Fibroblast of pulmonary artery (primary cell): ENCODE measurements at regions not wholly inside any gene's neighbourhood (a gene's known extent, or its start where the extent isn't known, plus 50 kb on each side); places are given as distances from the start of the nearest gene placed in this dataset.

Experiments used
- DNase-seq: peaks from one replicate; pipeline ENCODE4 v3.0.0-alpha.2; 2010; ENCODE audit warnings: low read depth
- H3K4me3 ChIP-seq: replicated peaks from 2 replicates; pipeline ENCODE4 v1.5.1; 2011; ENCODE audit warnings: low read depth, mild to moderate bottlenecking, control low read depth, low read length, moderate library complexity
- TF ChIP-seq, protein P1 (sequence below): IDR thresholded peaks from 2 replicates; pipeline ENCODE4 v1.5.1; 2011; ENCODE audit warnings: mild to moderate bottlenecking, control low read depth, low read length, inconsistent platforms; ENCODE audit errors: missing control alignments

DNA sequence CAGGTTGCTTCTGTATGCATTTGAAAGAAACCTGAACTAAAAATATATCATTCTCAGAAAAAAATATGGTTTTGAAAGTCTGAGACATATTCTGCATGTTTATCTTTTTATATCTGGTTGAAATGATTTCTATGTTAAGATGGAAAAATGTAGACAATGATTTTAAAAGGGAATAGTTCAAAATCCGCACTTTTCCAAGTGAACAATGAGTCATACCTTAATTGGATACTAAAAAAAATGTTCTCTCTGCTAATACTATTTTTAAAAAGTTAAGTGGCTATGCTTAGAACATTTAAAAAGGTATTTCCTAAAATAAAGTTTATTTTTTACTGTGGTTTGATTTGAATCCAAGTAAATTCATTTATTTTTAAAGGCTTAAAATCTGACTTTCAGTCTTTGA, 801.4 kb downstream of the SLITRK6 start:
- no peak overlapping the region for H3K4me3 ChIP-seq
- TF ChIP-seq, protein P1, sequence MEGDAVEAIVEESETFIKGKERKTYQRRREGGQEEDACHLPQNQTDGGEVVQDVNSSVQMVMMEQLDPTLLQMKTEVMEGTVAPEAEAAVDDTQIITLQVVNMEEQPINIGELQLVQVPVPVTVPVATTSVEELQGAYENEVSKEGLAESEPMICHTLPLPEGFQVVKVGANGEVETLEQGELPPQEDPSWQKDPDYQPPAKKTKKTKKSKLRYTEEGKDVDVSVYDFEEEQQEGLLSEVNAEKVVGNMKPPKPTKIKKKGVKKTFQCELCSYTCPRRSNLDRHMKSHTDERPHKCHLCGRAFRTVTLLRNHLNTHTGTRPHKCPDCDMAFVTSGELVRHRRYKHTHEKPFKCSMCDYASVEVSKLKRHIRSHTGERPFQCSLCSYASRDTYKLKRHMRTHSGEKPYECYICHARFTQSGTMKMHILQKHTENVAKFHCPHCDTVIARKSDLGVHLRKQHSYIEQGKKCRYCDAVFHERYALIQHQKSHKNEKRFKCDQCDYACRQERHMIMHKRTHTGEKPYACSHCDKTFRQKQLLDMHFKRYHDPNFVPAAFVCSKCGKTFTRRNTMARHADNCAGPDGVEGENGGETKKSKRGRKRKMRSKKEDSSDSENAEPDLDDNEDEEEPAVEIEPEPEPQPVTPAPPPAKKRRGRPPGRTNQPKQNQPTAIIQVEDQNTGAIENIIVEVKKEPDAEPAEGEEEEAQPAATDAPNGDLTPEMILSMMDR: no peak
- no peak for DNase-seq

DNA sequence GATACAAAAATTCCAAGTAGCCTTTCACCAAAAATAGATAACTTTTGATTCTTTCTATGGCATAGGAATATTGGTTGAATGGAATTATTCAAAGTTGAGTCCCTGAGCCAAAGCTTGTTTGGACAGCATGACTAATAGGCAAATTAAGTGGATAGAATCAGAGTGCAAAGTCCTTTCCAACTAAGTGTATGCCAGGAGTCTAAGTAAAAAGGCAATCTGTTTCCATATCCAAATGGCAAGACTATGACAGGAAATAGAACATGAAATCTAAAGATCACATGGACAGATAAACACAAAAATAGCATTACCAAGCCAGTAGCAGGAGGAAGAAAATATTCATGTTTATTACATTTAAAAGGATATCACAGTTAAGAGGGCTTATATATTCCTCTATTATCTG, 804.6 kb downstream of the SLITRK6 start:
- no peak for DNase-seq
- no peak overlapping the region for H3K4me3 ChIP-seq
- TF ChIP-seq, protein P1: no peak

DNA sequence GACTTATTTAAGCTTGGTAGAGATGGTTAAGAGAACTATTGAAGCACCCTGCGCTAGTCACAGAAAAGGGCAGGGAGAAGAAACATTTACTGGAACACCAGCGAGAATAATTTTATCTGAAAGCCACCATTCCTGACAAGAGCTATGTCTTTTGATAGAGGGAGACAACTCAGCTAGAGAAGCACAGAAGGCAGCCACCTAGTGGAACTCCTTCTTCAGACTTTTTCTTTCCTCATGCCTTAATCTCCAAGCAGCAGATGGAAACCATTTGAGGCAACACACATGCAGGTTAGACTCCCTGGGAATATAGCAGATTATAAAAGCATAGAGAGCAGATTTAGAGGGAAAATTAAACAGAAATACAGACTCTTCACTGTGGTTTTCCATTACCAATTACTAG, 813.4 kb downstream of the SLITRK6 start:
- no peak overlapping the region for H3K4me3 ChIP-seq
- no peak for DNase-seq
- TF ChIP-seq, protein P1: no peak

DNA sequence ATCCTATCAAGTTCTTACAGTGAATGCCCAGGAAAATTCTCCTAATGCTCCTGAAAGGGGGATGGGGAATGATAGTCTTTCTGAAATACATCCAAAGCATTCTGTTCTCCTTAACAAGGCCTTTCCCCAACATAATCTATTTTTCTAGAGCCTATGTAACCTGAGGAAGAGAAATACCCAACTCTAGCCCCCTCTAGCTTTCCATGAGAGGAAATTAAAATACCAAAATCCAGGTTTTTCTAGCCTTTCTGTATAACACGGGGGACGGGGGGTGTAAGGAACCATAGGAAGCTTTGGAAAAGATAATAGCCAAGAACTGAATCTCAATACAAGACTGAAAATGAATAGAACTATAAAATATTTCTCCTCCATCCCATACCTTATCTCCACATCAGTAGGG, 815.9 kb downstream of the SLITRK6 start:
- TF ChIP-seq, protein P1: no peak
- H3K4me3 ChIP-seq: no peak overlapping the region
- no peak for DNase-seq

DNA sequence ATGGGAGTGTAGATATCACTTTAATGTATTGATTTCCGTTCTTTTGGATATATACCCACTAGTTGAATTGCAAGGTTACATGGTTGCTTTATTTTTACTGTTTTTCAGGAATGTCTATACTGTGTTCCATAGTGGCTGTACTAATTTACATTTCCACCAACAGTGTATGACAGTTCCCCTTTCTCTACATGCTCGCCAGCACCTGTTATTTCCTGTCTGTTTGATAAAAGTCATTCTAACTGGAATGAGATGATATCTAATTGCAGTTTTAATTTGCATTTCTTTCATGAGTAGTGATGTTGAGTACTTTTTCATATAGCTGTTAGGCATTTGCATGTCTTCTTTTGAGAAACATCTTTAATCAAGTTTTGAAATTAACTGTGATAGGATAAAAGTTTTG, 818.6 kb downstream of the SLITRK6 start:
- DNase-seq: no peak
- TF ChIP-seq, protein P1: no peak
- no peak overlapping the region for H3K4me3 ChIP-seq

DNA sequence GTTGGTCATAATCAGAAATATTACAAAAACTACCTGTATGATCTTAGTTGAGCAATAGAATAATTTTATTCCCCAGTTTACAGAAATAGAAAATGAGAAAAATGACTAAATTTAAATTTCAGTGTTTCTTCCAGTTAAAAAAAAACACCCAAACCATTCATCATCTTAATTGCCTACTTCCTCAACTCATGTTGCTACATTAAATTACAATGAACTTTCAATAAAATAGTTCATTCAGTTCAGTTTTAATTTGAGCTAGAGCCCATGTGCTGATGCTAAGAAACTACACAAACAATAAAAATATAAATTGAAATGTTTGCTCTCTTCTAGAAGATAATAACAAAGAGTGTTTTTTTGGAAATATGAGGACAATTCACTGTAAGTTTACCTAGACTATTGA, 820.4 kb downstream of the SLITRK6 start:
- TF ChIP-seq, protein P1: no peak
- DNase-seq: no peak
- H3K4me3 ChIP-seq: no peak overlapping the region

DNA sequence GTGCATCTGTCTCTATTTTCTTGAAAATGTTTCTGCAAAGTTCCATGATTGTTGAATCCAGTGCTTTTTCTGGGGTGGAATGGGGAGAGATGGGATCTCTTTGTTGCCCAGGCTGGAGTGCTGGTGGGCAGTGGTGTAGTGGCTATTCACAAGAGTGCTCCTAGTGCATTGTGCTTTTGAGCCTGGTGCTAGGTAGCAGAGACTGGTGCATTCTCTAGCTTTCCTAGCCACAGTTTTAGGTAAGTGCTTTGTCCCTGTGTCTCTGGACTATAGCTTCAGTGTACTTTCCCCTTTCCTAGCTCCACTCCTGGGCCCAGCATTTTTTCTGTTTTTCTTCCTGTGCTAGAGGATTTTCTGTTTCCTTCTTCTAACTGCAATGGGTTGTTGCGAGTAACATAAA, 825.6 kb downstream of the SLITRK6 start:
- no peak overlapping the region for H3K4me3 ChIP-seq
- DNase-seq: no peak
- TF ChIP-seq, protein P1: no peak
